NCI-H128 (cell line): ENCODE measurements at regions not wholly inside any gene's neighbourhood (a gene's known extent, or its start where the extent isn't known, plus 50 kb on each side); places are given as distances from the start of the nearest gene placed in this dataset.

Experiments used
- DNase-seq: peaks from one replicate; lab custom pipeline; 2025; ENCODE audit not compliant: unreplicated experiment; lab: John Stamatoyannopoulos, UW

DNA sequence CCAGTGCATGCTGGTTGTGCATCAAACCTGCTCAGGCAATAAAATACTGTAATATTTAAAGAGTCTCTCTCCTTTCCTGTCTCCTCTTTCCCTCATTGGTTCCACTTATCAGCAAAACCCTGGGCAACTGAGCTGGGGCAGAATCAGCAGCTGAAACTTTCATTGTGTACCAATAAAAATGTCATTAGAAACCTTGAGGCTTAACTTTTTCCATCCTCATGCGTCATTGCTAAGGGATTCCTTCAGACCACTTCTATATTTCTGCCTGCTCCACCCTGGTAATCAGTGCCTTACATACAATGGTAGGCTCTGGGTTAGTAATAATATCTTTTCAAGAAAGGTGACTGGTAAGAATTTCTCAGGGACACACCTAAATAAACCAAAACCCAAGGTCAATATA, 880.3 kb downstream of the RPA4 start:
- DNase-seq = no peak

DNA sequence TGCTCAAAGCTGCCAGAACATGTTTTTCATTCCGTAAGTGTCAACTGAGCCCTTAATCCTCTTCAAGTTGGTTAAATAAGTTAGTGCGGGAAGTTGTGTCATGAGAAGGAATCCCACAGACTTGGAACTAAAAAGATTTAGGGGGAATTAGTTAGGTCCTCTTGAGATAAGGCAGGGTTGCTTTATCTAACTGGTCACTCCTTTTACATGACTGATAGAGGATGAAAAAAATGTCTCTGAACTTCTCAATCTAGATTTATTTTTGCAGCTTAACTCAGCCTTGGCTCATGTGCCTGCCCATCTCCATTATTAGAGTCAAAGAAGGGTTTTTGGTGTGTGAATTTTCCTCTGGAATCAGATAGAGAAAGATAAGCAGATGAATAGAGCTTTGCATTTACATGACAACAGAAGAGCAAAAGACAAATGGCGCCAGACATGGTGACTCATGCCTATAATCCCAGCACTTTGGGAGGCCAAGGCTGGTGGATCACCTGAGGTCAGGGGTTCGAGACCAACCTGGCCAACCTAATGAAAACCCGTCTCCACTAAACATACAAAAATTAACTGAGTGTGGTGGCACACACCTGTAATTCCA, 882.9 kb downstream of the RPA4 start:
- no peak for DNase-seq

DNA sequence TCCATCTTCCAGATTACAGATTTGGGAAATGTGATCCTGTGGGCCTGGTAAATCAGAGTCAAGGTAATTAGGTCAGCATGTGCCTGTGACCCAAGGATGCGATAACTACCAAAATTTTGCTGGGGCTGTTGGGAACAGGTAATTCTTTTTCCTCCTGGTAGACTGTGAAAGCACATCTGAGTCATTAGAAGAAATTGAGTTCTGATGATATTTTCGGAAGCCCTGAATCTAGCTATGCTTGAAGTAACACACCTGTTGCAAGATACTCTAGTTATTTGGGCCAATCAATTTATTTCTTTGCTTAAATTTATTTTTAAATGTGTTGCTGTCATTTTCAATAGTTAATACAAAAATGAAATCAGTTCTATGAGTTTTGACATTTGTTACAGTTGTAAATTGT, 903.6 kb downstream of the RPA4 start:
- DNase-seq = no peak

DNA sequence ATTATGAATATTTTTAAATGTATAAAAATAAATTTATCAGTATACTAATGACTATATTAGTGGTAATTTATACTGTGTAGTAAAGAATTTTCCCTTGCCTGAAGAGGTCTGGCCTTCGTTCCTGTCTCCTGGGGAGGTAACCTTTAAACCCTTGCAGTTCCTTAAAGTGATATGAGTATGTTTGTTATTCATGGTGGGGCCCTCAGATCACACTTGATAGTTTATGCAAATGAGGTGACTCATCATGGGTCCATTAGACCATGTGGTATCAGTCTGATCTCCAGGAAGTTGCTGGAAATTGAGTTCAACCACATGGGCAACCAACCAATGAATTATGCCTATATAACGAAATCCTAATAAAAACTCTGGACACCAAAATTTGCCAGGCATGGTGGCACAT, 904.1 kb downstream of the RPA4 start:
- no peak for DNase-seq

DNA sequence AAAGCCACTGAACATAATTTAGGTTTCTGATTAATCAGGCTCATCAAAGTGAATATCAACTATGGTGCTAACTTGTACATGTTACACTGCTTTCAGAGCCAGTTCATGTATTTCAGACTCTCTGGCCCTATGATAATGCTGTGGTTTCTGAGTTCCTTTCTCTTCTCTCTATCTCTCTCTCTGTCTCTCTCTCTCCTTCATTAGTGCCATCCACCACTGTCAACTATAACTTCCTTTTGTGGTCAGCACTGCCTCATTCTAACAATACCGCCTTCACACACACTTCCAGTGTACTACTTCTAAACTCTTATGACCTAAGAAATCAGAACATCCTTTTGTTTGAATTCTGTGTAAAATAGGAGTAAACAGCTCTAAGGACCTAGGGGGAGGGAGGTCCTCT, 907.1 kb downstream of the RPA4 start:
- DNase-seq = no peak

DNA sequence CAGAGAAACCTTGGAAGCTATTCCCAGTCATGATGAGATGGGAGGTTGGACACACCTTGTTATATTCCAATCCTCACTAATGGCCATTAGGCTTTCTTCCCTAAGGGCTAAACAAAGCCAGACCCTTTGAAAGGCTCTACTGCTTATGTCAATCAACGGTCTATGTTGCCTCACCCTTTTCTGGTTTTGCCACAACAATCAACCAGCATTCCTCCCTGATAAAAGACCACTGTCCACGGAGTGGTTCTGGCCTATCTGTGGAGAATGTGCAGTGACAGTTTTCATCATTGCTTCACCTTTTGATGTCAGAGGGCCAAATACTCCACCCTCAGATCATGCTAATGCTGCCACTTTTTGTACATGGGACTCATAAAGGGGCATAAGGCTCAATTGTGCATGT, 913.4 kb downstream of the RPA4 start:
- no peak for DNase-seq

DNA sequence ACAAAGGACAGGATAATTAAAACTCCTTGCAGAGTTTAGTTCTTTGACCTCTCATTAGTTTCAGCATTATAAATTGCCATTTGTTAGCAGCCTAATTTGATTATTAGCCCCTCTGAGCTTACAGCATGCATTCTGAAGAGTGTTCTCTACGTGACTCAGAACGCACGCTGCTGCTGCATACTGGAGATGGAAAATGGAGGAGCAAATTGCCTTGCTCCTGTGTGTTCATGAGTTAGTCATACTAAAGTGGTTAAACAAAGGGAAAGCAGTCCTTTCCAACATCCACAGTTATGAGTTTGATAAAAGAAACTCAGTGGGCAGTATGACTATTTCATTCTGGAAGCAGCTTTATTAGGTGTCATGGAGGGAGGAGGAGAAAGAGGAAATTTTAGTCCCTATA, 922.5 kb downstream of the RPA4 start:
- DNase-seq = no peak

DNA sequence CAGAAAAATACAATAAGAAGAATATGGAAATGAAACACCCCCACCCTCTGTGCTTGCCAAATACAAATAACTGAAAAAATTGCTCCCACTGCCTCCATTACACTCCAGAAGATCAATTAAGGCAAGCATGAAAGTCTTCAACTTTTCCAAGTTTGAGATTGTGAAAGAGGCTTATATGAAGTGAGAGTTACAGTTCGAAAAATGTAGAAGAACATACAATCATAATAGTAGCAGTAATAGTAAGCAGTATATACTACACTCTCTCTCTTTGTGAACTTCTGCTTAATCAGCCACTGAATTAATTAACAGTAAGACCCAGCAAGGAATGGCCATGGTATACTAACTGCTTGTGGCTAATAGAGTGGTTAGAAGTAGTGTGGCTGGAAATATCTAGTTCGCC, 923.2 kb downstream of the RPA4 start:
- no peak for DNase-seq

DNA sequence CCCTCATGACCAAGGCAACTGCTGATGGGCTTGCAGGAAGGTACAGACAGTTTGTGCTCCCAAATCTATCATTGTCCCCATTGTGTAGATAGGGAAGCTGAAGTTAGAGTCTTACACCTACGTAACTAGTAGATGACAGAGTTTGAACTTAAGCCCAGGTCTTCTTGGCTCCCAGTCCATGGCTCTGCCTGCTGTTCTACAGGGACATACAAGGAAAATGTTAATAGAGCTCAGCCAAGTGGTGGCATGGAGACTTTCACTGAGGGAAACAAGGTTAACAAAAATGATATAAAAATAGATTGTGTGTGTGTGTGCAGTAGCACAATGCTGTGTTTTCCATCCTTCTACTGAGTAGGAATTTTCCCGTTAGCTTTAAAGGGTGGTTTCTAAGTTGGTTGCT, 936.5 kb downstream of the RPA4 start:
- no peak for DNase-seq

DNA sequence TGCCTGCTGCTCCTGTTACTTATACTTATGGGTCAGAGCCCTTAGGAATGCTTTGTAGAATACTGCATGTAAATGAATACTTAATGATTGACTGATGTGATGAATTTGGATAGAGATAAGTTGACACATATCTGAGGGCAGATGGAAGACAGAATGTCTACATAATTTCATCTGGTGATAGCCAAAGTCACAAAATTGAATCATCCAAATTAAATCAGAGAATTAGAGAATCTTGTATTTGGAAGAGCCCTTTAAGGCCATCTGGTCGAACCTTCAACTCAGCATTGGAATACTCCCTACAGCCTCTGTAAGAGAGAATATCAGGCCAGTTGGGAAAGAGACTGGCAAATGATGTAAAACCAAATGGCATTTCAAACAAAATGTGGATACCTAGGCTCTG, 944.8 kb downstream of the RPA4 start:
- no peak for DNase-seq

DNA sequence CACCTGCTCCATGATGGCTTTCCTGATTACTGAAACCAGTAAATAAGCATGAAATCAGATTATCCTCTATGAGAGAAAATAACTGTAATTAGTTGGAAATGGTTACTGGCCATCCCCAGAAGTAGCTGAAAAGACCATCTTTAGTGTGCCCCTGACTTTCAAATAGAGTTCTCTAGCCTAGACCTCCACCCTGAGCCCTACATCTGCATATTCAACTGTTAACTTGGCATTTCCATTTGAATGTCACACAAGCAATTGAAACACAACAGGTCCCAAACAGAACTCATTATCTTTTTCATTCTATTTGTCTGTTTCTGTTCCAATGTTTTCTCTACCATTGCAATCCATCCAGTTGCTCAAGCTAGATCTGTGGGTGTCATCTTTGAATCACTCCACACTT, 952.3 kb downstream of the RPA4 start:
- no peak for DNase-seq

DNA sequence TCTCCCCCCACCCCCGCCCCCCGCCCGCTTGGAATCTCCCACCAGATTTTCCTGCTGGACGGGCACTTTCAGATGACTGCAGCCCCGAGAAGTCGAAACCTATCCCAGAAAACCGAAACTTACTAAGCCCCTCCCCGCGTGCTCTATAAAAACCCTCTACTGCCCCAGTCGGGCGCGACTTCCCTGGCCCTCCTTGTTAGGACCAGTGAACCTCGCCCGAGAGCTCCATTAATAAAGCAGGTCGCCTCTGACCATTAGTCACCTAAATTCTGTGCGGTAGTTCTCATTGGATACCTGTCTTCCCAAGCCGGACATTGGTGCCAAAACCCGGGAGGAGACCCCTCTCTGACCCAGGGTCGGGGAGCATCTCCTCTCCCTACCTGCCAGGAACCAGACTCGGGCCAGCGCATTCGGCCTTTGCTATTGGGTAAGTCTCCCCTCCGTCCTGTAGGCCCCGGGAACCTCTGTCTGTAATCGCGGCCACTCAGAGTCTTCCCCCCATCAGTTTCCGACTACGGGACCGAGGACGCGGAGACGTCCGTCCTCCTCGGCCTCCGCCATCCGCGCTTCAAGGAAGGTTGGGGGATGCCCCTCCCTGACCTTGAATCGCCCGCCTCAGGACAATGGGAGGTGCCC, 958.0 kb downstream of the RPA4 start:
- DNase-seq = no peak

DNA sequence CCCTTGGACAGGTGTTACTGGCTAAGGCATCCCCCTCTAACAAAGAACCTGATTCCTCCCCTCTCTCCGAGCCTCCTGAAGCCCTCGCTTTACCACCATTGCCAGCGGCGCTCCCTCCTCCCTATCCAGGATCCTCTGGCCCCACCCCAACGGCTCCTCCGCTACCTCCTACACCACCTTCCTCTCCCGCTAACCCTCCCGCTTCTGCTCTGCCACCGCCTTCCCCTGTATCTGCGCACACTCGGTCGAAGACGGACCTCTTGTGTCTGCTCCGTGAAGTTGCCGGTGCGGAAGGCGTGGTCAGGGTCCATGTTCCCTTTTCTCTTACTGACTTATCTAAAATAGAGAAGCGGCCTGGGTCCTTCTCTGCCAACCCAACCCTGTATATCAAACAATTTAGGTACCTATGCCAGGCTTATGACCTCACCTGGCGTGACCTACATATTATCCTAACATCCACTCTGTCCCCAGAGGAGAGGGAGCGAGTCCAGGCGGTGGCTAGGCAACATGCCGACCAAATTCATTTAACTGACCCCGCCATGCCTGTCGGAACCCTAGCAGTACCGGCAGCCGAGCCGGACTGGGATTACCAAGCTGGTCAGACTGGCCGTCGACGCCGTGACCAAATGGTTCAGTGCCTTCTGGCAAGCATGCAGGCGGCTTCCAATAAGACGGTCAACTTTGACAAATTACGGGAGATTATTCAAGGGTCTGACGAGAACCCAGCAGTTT, 958.9 kb downstream of the RPA4 start:
- no peak for DNase-seq

DNA sequence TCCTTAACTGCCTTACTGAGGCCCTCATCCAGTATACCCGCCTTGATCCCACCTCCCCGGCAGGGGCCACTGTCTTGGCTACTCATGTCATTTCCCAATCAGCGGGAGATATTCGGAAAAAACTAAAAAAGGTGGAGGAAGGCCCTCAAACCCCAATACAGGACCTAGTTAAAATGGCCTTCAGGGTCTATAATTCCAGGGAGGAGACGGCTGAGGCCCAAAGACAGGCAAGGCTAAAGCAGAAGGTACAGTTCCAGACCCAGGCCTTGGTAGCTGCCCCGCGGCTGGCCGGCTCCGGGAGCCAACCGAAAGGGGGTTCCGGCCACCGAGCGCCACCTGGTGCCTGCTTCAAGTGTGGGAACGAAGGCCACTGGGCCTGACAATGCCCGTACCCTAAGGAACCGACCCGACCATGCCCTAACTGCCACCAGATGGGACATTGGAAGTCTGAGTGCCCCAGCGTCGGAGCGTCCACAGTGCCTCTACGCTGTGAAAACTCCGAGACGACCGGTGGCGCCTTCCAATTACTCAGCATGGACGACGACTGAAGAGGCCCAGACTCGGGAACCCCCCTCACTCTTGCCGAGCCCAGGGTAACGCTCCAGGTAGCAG, 959.6 kb downstream of the RPA4 start:
- DNase-seq = no peak

DNA sequence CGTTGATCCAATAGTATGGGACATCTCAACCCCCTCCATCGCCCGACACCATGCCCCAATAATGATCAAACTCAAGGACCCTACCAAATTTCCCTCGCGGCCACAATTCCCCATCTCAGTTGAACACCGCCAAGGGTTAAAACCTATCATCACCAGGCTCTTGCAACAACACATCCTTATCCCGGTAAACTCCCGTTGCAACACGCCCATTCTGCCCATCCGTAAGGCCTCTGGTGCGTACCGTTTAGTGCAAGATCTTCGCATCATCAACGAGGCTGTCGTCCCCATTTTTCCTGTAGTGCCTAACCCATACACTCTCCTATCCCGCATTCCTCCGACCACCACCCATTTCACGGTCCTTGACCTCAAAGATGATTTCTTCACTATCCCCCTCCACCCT, 960.5 kb downstream of the RPA4 start:
- DNase-seq = no peak

DNA sequence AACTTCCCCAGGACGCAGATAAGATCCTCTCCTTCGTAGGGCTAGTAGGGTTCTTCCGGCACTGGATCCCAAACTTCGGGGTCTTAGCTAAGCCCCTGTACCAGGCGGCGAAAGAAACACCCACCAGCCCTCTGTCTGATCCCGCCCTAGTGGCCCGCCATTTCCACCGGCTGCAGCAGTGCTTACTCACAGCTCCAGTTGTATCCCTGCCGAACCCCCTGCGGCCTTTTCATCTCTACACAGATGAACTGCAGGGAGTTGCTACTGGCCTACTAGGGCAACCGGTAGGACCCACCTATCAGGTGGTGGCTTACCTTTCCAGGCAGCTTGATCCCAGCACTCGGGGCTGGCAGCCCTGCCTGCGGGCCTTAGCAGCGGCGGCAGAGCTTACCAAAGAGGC, 961.2 kb downstream of the RPA4 start:
- DNase-seq = no peak

DNA sequence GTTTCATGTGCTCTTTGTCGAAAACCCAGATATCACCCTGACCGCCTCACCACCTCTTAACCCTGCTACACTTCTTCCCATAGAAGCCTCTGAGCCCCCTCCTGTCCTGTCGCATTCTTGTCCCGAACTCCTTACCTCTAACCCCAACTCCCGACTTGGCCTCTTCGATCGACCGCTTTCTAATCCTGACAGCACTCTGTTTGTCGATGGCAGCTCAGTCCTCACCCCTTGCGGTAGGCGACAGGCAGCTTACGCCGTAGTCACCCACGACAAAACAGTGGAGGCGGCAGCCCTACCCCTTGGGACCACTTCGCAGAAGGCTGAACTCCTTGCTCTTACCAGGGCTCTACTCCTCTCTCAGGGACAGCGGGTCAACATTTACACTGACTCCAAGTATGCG, 961.7 kb downstream of the RPA4 start:
- DNase-seq = no peak

DNA sequence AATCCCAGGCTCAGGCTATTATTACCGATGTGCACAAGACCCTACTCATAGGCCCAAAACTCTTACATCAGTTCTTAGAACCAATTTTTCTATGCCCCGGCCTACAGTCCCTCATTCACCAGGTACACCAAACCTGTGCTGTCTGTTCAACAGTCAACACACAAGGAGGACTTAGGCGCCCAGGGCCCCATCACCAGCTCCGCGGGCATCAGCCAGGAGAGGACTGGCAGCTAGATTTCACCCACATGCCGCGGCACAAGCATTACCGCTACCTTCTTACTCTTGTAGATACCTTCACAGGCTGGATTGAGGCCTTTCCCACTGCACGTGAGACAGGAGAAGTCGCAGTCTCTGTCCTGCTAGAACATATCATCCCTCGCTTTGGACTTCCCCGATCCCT, 962.5 kb downstream of the RPA4 start:
- no peak for DNase-seq

DNA sequence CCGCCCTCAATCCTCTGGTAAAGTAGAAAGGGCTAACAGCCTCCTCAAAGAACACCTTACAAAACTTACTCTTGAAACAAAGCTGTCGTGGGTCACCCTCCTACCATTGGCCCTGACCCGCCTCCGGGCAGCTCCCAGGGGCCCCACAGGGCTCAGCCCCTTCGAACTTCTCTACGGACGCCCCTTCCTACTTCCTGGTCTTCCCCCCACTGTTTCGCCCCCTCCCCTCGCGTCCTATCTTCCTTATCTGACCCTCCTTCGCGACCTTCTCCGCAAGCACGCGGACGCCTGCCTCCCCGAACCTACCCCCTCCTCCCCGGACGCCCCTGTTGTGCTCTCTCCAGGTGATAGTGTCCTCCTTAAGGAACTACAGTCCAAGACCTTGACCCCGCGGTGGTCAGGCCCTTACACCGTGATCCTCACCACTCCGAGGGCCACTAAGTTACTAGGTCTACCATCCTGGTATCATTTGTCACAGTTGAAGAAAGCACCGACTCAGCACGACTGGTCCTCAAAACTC, 963.1 kb downstream of the RPA4 start:
- no peak for DNase-seq

DNA sequence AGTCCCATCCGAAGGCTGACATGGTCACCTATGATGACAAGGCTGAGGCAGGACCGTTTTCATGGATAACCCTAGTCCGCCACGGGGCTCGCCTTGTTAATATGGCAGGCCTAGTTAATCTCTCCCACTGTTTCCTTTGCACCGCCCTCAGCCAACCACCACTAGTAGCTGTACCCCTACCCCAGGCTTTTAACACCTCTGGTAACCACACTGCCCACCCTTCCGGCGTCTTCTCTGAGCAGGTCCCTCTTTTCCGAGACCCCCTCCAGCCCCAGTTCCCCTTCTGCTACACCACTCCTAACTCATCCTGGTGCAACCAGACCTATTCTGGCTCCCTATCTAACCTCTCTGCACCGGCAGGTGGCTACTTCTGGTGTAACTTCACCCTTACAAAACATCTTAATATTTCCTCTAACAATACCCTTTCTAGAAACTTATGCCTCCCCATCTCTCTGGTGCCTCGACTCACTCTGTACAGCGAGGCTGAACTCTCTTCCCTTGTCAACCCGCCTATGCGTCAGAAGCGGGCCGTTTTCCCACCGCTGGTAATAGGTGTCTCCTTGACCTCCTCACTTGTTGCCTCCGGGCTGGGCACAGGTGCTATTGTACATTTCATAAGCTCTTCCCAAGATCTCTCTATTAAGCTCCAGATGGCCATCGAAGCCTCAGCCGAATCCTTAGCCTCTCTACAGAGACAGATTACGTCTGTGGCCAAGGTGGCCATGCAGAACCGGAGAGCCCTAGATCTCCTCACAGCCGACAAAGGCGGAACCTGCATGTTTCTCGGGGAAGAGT, 964.4 kb downstream of the RPA4 start:
- DNase-seq = no peak

DNA sequence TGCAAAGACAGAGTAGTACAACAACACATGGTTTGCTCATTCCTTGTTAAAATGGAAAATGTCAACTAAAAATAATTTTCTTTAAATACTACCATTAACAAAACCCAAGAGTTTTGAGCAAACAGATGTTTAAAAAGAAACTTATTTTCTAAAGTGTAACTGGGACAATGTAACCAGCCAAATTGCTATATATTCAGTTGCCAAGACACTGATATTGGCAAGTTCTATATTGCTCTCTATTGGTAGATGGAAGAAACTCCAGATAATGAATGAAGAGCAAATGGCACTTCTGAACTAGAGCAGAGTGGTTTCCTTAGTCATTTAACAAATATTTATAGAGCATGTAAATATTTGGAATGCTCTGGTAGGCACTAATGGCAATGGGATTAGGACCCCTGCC, 966.2 kb downstream of the RPA4 start:
- DNase-seq = no peak
